Ascending aorta (tissue), 2 donors: ENCODE measurements at regions not wholly inside any gene's neighbourhood (a gene's known extent, or its start where the extent isn't known, plus 50 kb on each side); places are given as distances from the start of the nearest gene placed in this dataset.

Experiments used
- DNase-seq, 2 donors: peaks; one replicate each; pipeline ENCODE4 v3.0.0-alpha.2; 2019; ENCODE audit warnings: low spot score in 2 of 2
- H3K27ac ChIP-seq, 2 donors: fragments of 200-600 bp; sonication (generic); one replicate each; pipeline ENCODE4 v1.5.1; 2016 to 2017; ENCODE audit warnings: mild to moderate bottlenecking in 1 of 2
- H3K27me3 ChIP-seq: fragments of 200-600 bp; sonication (generic); one replicate; pipeline ENCODE4 v1.5.1; 2017
- H3K36me3 ChIP-seq, 2 donors: fragments of 200-600 bp; sonication (generic); one replicate each; pipeline ENCODE4 v1.5.1; 2016
- H3K4me1 ChIP-seq, 2 donors: fragments of 200-600 bp; sonication (generic); one replicate each; pipeline ENCODE4 v1.5.1; 2016 to 2017; ENCODE audit warnings: mild to moderate bottlenecking in 1 of 2
- H3K4me3 ChIP-seq, 2 donors: fragments of 200-600 bp; sonication (generic); one replicate each; pipeline ENCODE4 v1.5.1; 2016 to 2017; ENCODE audit warnings: mild to moderate bottlenecking in 1 of 2
- H3K9me3 ChIP-seq, 2 donors: fragments of 200-600 bp; sonication (generic); one replicate each; pipeline ENCODE4 v1.5.1; 2016
- intact Hi-C: fragments of 100-400 bp; cut with DNase I; formaldehyde crosslinking; loops from one replicate; pipeline ENCODE4 v1.15.1; 2023
- TF ChIP-seq, protein P1 (sequence below), 3 experiments: fragments of 200-600 bp in 2 of 3; fragments of 450-650 bp in 1 of 3; sonication (generic) in 2 of 3; IDR thresholded peaks; one replicate each; pipeline ENCODE4 v1.5.1; 2016 to 2019; ENCODE audit warnings: antibody characterized with exemption in 3 of 3, mild to moderate bottlenecking in 1 of 3, moderate library complexity in 1 of 3

DNA sequence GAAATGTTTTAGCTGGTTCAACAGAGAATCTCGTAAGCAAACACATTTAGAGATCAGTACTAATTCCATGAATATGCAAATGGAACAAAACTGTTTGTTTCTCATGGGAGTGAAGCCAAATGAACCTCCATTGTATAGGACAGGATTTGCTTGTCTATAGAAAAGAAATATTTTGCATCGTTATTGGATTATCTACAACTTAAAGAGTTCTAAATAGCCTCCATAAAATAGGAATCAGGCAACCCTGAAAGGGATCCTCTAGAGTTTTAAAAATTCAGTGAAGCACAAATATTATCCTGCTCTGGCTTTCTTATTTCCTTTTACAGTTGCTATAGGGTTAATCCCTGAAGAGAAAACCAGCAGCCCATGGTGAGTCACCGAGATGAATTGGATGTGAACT is 378.4 kb upstream of the NRXN1 start:
- intact Hi-C loops: no loop called here

DNA sequence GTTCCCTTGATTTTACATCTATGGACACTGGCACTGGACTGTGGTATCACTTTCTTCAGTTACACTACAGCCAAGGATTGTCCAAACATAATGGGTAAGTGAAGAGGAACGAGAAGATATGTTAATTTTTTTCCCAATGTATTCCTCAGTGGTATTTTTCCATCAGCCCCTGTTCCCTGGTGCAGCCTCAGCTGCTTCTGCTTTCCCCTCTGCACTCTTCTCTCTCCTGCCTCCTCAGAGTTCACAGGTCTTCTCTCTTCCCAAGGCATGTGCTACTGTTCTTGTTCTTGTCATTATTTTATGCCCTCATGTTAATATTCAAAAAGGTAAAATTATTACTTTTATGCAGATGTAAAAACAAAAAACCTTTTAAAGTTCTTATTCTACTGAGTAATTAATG is 378.0 kb upstream of the NRXN1 start:
- no peak overlapping the region for H3K4me3 ChIP-seq
- intact Hi-C loops: no loop called here

More for the DNA sequence above, 378.4 kb upstream of the NRXN1 start:
- H3K4me3 ChIP-seq: no peak overlapping the region
- TF ChIP-seq, protein P1, sequence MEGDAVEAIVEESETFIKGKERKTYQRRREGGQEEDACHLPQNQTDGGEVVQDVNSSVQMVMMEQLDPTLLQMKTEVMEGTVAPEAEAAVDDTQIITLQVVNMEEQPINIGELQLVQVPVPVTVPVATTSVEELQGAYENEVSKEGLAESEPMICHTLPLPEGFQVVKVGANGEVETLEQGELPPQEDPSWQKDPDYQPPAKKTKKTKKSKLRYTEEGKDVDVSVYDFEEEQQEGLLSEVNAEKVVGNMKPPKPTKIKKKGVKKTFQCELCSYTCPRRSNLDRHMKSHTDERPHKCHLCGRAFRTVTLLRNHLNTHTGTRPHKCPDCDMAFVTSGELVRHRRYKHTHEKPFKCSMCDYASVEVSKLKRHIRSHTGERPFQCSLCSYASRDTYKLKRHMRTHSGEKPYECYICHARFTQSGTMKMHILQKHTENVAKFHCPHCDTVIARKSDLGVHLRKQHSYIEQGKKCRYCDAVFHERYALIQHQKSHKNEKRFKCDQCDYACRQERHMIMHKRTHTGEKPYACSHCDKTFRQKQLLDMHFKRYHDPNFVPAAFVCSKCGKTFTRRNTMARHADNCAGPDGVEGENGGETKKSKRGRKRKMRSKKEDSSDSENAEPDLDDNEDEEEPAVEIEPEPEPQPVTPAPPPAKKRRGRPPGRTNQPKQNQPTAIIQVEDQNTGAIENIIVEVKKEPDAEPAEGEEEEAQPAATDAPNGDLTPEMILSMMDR (IDR thresholded peaks at IDR 0.05): no peak
- no peaks in the 10 kb centered on the region for H3K36me3 ChIP-seq
- H3K4me1 ChIP-seq: no peaks in the 10 kb centered on the region
- no peak overlapping the region for H3K27ac ChIP-seq
- H3K9me3 ChIP-seq: no peaks in the 10 kb centered on the region
- no peak for DNase-seq
- H3K27me3 ChIP-seq: no peaks in the 10 kb centered on the region

DNA sequence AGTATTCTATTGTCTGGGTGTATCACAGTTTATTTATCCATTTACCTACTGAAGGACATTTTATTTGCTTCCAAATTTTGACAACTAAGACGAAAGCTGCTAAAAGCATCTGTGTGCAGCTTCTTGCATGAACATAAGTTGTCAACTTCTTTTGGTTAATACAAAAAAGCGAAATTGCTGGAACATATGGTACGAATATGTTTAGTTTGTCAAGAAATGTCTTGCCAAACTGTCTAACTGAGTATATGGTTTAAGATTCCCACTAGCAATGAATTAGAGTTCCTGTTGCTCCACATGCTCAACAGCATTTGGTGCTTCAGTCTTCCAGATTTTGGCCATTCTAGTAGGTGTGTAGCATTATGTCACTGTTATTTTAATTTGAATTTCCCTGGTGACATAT is 372.3 kb upstream of the NRXN1 start:
- Histone ChIP-seq H3K4me3 (no peak overlapping the region), H3K4me1 (no peaks in the 10 kb centered on the region), H3K36me3 (no peaks in the 10 kb centered on the region), H3K27ac (no peak overlapping the region), H3K27me3 (no peaks in the 10 kb centered on the region), H3K9me3 (no peaks in the 10 kb centered on the region)
- TF ChIP-seq, protein P1 (IDR thresholded peaks at IDR 0.05): no peak
- intact Hi-C loops: no loop called here
- no peak for DNase-seq

More for the DNA sequence above, 378.0 kb upstream of the NRXN1 start:
- Histone ChIP-seq H3K9me3 (no peaks in the 10 kb centered on the region), H3K27ac (no peak overlapping the region), H3K27me3 (no peaks in the 10 kb centered on the region), H3K4me1 (no peaks in the 10 kb centered on the region), H3K36me3 (no peaks in the 10 kb centered on the region)
- TF ChIP-seq, protein P1 (IDR thresholded peaks at IDR 0.05): no peak
- DNase-seq: no peak

DNA sequence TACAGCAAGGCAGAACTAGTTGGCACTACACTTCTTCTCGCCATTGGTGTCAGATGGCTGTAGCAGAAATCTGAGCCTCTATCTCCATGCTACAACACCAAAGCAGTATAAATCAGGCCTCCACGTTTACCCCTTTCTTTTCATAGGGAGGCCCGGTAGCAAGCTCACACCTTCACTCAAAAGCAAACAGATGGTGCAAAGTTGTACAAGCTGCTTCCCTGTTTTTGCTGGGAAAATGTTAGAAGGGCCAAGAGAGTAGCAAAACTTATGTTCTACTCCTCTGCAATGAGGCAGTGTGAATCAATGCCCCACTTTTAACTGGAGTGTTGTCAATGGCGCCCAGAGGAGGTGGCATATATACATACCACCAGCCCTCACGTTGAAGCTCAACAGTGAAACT is 369.6 kb upstream of the NRXN1 start:
- TF ChIP-seq, protein P1 (IDR thresholded peaks at IDR 0.05): no peak
- no peak for DNase-seq
- Histone ChIP-seq H3K9me3 (no peaks in the 10 kb centered on the region), H3K4me3 (no peak overlapping the region), H3K27me3 (no peaks in the 10 kb centered on the region), H3K4me1 (no peaks in the 10 kb centered on the region), H3K36me3 (no peaks in the 10 kb centered on the region), H3K27ac (no peak overlapping the region)
- intact Hi-C loops: no loop called here

DNA sequence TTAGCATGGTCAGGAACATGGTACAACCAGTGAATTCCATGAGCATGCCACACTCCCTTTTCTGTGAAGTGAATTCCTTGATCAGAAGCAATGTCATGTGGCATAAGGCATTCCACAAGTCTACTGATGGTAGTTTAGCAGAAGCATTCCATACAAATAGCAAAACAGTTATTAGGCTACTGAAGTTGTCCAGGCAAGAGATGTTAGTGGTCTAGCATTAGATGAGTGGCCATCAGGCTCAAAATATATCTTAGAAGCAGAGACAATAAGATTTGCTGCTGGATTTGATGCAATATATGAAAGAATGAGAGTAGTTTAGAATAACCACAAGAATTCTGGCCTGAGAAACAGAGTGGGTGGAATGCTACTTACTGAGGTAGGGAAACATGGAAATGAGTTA is 355.3 kb upstream of the NRXN1 start:
- Histone ChIP-seq H3K9me3 (no peaks in the 10 kb centered on the region), H3K4me1 (no peaks in the 10 kb centered on the region), H3K27me3 (no peaks in the 10 kb centered on the region), H3K4me3 (no peak overlapping the region), H3K27ac (no peak overlapping the region), H3K36me3 (no peaks in the 10 kb centered on the region)
- intact Hi-C loops: no loop called here
- TF ChIP-seq, protein P1 (IDR thresholded peaks at IDR 0.05): no peak
- no peak for DNase-seq

DNA sequence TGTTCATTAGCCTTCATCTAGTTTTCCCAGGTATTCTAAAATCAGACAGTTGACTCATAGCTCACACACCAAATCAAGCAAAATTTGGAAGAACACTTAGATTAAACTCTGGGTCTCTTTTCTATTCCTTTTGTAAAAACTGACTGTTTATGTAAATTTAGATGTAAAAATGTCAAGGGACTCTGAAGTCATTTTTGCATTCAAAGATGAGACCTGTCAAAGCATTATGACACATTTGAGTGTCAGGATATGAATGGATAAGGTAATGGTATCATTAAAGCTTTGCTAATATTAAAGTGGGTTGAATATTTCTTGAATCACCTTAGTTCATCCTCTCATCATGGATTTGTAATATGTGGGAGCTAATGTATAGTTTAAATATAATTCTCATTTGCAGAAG is 348.1 kb upstream of the NRXN1 start:
- DNase-seq: no peak
- TF ChIP-seq, protein P1 (IDR thresholded peaks at IDR 0.05): no peak
- no peaks in the 10 kb centered on the region for H3K4me1 ChIP-seq
- no peaks in the 10 kb centered on the region for H3K36me3 ChIP-seq
- H3K4me3 ChIP-seq: no peak overlapping the region
- intact Hi-C loops: no loop called here
- no peaks in the 10 kb centered on the region for H3K9me3 ChIP-seq
- H3K27ac ChIP-seq: no peak overlapping the region
- H3K27me3 ChIP-seq: no peaks in the 10 kb centered on the region
